HS-5 (cell line): ENCODE measurements at regions not wholly inside any gene's neighbourhood (a gene's known extent, or its start where the extent isn't known, plus 50 kb on each side); places are given as distances from the start of the nearest gene placed in this dataset.

ENCODE experiments used
- DNase-seq: peaks from one replicate; pipeline ENCODE4 v3.0.0-alpha.2; 2012; ENCODE audit warnings: low read depth

GRCh38 chrX:11952176-11952720, 186.0 kb upstream of the FRMPD4 start:
- DNase-seq: no peak

- peak; percentile 73 for DNase-seq
These were observed 184.7 kb upstream of the FRMPD4 start for GRCh38 chrX:11953615-11954014.

- DNase-seq: no peak
These were observed 184.1 kb upstream of the FRMPD4 start for GRCh38 chrX:11954176-11954575.

GRCh38 chrX:11960031-11960430, 178.2 kb upstream of the FRMPD4 start:
- no peak for DNase-seq

GRCh38 chrX:11965436-11965835, 172.8 kb upstream of the FRMPD4 start:
- no peak for DNase-seq

GRCh38 chrX:11967986-11968869, 170.0 kb upstream of the FRMPD4 start:
- DNase-seq: no peak

- no peak for DNase-seq
These were observed 169.3 kb upstream of the FRMPD4 start for GRCh38 chrX:11968991-11969390.

- no peak for DNase-seq
These were observed 167.5 kb upstream of the FRMPD4 start for GRCh38 chrX:11970578-11971359.

- no peak for DNase-seq
These were observed 161.6 kb upstream of the FRMPD4 start for GRCh38 chrX:11976663-11977062.

- no peak for DNase-seq
These were observed 146.0 kb upstream of the FRMPD4 start for GRCh38 chrX:11992271-11992670.

- DNase-seq: no peak
These were observed 143.1 kb upstream of the FRMPD4 start for GRCh38 chrX:11995146-11995545.

GRCh38 chrX:11996810-11997209, 141.5 kb upstream of the FRMPD4 start:
- DNase-seq: no peak

GRCh38 chrX:11998944-11999343, 139.3 kb upstream of the FRMPD4 start:
- DNase-seq: no peak

GRCh38 chrX:12002876-12003275, 135.4 kb upstream of the FRMPD4 start:
- no peak for DNase-seq

- DNase-seq: peak; percentile 71
These were observed 130.4 kb upstream of the FRMPD4 start for GRCh38 chrX:12007881-12008280.

GRCh38 chrX:12010436-12010835, 127.8 kb upstream of the FRMPD4 start:
- no peak for DNase-seq

GRCh38 chrX:12011075-12011474, 127.2 kb upstream of the FRMPD4 start:
- peak; percentile 39 for DNase-seq

GRCh38 chrX:12013211-12013618, 125.1 kb upstream of the FRMPD4 start:
- DNase-seq: no peak

- no peak for DNase-seq
These were observed 116.6 kb upstream of the FRMPD4 start for GRCh38 chrX:12021698-12022097.

GRCh38 chrX:12026481-12026880, 111.8 kb upstream of the FRMPD4 start:
- no peak for DNase-seq

GRCh38 chrX:12032082-12032481, 106.2 kb upstream of the FRMPD4 start:
- no peak for DNase-seq

- DNase-seq: no peak
These were observed 103.5 kb upstream of the FRMPD4 start for GRCh38 chrX:12034741-12035140.

GRCh38 chrX:12042615-12043014, 95.7 kb upstream of the FRMPD4 start:
- DNase-seq: no peak
